ENCODE measurements at regions not wholly inside any gene's neighbourhood (a gene's known extent, or its start where the extent isn't known, plus 50 kb on each side); places are given as distances from the start of the nearest gene placed in this dataset.

GRCh38 chr15:70508561-70509281 is 254.6 kb downstream of the UACA start:
- TF ChIP-seq CTCF (IDR thresholded peaks at IDR 0.05) = no peak
- TF ChIP-seq POLR2AphosphoS5 (IDR thresholded peaks at IDR 0.05; ENCODE audit: insufficient read depth in 1 of 2, low read depth in 1 of 2) = no peak
